Peyer's patch (tissue), 4 donors: ENCODE measurements at regions not wholly inside any gene's neighbourhood (a gene's known extent, or its start where the extent isn't known, plus 50 kb on each side); places are given as distances from the start of the nearest gene placed in this dataset.

Source experiments
- POLR2A ChIP-seq, 2 donors: fragments of 450-650 bp; IDR thresholded peaks; one replicate each; pipeline ENCODE4 v1.5.1; 2017; ENCODE audit warnings: antibody characterized with exemption in 2 of 2, mild to moderate bottlenecking in 2 of 2, moderate library complexity in 2 of 2
- TF ChIP-seq, protein P1 (sequence below), 6 experiments: fragments of 450-650 bp in 4 of 6; fragments of 200-600 bp in 2 of 6; sonication (generic) in 1 of 6; IDR thresholded peaks; one replicate each; pipeline ENCODE4 v1.5.1; 2017 to 2019; ENCODE audit warnings: antibody characterized with exemption in 6 of 6, mild to moderate bottlenecking in 3 of 6, moderate library complexity in 1 of 6

DNA sequence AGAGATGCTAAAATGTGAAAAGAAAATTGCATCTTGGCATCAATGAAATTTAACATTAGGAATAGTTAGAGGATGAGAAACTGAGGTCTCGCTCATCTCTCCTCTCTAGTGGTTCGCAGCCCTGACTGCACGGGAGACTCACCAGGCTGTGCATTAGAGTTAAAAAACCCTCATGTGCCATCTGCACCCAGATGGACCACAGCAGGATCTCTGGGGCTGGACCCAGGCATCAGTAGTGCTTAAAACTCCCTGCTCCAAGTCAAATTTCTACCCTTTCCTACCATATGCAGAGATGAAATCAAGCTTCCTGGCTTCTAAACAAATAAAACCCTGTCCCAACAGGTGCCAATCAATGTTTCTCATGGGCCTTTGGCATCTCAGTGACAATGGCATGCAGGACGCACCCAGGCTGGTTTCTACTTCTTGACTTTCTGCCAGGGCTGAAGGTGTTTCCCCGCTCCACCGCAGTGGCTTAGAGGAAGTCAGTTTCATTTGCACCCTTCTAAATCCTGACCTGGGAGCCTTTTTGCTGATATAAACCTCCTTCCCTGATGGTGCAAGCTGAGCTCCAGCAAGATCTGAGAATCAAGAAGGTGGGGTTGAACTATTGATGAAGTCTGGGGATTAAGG is 132.6 kb downstream of the NSG2 start:
- TF ChIP-seq, protein P1, sequence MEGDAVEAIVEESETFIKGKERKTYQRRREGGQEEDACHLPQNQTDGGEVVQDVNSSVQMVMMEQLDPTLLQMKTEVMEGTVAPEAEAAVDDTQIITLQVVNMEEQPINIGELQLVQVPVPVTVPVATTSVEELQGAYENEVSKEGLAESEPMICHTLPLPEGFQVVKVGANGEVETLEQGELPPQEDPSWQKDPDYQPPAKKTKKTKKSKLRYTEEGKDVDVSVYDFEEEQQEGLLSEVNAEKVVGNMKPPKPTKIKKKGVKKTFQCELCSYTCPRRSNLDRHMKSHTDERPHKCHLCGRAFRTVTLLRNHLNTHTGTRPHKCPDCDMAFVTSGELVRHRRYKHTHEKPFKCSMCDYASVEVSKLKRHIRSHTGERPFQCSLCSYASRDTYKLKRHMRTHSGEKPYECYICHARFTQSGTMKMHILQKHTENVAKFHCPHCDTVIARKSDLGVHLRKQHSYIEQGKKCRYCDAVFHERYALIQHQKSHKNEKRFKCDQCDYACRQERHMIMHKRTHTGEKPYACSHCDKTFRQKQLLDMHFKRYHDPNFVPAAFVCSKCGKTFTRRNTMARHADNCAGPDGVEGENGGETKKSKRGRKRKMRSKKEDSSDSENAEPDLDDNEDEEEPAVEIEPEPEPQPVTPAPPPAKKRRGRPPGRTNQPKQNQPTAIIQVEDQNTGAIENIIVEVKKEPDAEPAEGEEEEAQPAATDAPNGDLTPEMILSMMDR (IDR thresholded peaks at IDR 0.05), result no peak
- TF ChIP-seq POLR2A (IDR thresholded peaks at IDR 0.05), result no peak
